ENCODE measurements at regions not wholly inside any gene's neighbourhood (a gene's known extent, or its start where the extent isn't known, plus 50 kb on each side); places are given as distances from the start of the nearest gene placed in this dataset.

DNA sequence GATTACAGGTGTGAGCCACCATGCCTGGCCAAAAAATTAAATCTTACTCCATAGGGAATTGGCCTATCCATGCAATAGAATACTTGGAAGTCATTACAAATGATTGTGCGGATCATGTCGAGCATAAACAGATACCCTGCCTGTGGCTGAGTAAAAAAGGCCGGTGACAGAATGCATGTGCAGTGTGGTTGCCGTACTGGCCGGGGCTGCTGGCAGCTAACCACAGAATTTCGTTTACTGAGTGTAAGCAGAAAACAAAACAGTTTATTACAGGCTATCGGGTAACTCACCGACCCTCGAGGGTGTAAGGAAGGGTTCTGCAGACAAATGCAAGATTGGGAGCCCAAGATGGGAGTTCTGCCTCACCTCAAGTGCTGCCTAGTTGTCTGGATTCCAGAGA lies 127.7 kb downstream of the ZIC5 start:
- H3K9me3 Mint-ChIP-seq (ENCODE audit: low read depth), result no peaks in the 10 kb centered on the region
- no peaks in the 10 kb centered on the region for H3K36me3 Mint-ChIP-seq (ENCODE audit: low read depth)
- TF ChIP-seq, protein P1, sequence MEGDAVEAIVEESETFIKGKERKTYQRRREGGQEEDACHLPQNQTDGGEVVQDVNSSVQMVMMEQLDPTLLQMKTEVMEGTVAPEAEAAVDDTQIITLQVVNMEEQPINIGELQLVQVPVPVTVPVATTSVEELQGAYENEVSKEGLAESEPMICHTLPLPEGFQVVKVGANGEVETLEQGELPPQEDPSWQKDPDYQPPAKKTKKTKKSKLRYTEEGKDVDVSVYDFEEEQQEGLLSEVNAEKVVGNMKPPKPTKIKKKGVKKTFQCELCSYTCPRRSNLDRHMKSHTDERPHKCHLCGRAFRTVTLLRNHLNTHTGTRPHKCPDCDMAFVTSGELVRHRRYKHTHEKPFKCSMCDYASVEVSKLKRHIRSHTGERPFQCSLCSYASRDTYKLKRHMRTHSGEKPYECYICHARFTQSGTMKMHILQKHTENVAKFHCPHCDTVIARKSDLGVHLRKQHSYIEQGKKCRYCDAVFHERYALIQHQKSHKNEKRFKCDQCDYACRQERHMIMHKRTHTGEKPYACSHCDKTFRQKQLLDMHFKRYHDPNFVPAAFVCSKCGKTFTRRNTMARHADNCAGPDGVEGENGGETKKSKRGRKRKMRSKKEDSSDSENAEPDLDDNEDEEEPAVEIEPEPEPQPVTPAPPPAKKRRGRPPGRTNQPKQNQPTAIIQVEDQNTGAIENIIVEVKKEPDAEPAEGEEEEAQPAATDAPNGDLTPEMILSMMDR (IDR thresholded peaks at IDR 0.05), result no peak
- H3K27ac Mint-ChIP-seq (ENCODE audit: unreplicated experiment), result no peak overlapping the region
- no peak overlapping the region for H3K4me3 Mint-ChIP-seq (ENCODE audit: unreplicated experiment)
- no peak for DNase-seq (ENCODE audit: low spot score)
- H3K4me1 Mint-ChIP-seq (ENCODE audit: low read depth), result peaks cover 9% of the 10 kb centered on the region
- peaks cover 5% of the 10 kb centered on the region for H3K27me3 Mint-ChIP-seq (ENCODE audit: low read depth)

DNA sequence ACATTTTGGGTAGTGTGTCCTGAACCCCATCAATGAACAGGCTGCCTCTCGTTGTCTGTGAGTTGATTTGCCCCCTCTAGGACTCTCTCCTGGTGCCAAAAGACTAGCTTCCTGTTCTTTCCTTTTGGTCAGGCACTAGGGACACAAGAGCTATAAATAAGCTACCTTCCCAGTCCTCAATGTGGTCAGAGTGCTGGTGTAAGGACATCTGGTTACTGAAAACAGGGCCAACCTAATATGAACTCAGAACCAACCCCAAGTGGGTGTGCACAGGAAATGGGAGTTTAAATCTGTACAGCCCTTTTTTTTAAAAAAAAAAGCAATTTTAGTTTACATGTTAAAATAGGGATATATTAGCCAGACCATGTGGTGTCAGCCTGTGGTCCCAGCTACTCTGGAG lies 129.2 kb downstream of the ZIC5 start:
- TF ChIP-seq, protein P1 (IDR thresholded peaks at IDR 0.05), result no peak
- no peaks in the 10 kb centered on the region for H3K36me3 Mint-ChIP-seq (ENCODE audit: low read depth)
- no peak overlapping the region for H3K27ac Mint-ChIP-seq (ENCODE audit: unreplicated experiment)
- H3K27me3 Mint-ChIP-seq (ENCODE audit: low read depth), result peaks cover 2% of the 10 kb centered on the region
- H3K4me3 Mint-ChIP-seq (ENCODE audit: unreplicated experiment), result no peak overlapping the region
- peaks cover 9% of the 10 kb centered on the region for H3K4me1 Mint-ChIP-seq (ENCODE audit: low read depth)
- DNase-seq (ENCODE audit: low spot score), result no peak
- no peaks in the 10 kb centered on the region for H3K9me3 Mint-ChIP-seq (ENCODE audit: low read depth)

DNA sequence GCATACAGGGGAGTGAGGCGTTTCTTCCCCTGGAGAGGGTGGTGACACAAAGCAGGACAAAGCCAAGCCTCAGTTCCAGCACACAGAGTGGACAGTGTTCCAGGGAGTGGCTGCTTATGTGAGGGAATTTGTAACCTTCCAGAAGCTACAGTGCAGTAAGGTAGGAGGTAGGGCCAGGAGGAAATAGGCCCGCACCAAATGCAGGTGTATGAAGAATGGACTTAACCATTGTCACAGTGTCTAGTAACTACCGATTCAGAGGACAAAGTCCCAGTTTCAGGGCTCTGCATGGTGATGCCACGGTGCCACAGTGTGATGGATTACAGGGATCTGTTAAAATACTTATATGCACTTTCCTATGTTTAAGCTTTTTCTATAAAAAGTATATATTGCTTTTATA lies 135.3 kb downstream of the ZIC5 start:
- no peaks in the 10 kb centered on the region for H3K36me3 Mint-ChIP-seq (ENCODE audit: low read depth)
- H3K4me3 Mint-ChIP-seq (ENCODE audit: unreplicated experiment), result no peak overlapping the region
- TF ChIP-seq, protein P1 (IDR thresholded peaks at IDR 0.05), result no peak
- H3K4me1 Mint-ChIP-seq (ENCODE audit: low read depth), result peaks cover 6% of the 10 kb centered on the region
- peaks cover 2% of the 10 kb centered on the region for H3K27me3 Mint-ChIP-seq (ENCODE audit: low read depth)
- no peak for DNase-seq (ENCODE audit: low spot score)
- no peaks in the 10 kb centered on the region for H3K9me3 Mint-ChIP-seq (ENCODE audit: low read depth)
- H3K27ac Mint-ChIP-seq (ENCODE audit: unreplicated experiment), result no peak overlapping the region

DNA sequence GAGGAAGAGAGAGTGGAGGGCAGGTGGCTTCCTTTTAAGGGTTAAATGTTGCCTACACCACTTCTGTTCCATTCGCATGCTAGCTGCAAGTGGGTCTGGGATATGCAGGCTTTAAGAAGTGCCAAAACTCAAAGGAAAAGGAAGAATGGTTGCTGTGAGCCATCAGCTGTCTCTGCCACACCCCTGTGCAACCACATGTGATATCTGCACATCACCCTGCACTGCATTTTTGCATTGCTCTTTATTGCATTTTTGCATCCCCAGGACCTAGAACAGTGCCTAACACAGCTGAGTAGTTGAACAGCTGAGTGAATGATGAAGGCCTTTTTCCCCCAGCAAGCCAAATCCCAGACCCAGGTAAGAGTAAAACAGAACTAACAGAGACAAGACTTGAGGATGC lies 136.1 kb downstream of the ZIC5 start:
- TF ChIP-seq, protein P1 (IDR thresholded peaks at IDR 0.05), result no peak
- no peaks in the 10 kb centered on the region for H3K9me3 Mint-ChIP-seq (ENCODE audit: low read depth)
- no peak overlapping the region for H3K27ac Mint-ChIP-seq (ENCODE audit: unreplicated experiment)
- no peak for DNase-seq (ENCODE audit: low spot score)
- no peaks in the 10 kb centered on the region for H3K36me3 Mint-ChIP-seq (ENCODE audit: low read depth)
- H3K27me3 Mint-ChIP-seq (ENCODE audit: low read depth), result peaks cover 2% of the 10 kb centered on the region
- H3K4me1 Mint-ChIP-seq (ENCODE audit: low read depth), result no peaks in the 10 kb centered on the region
- H3K4me3 Mint-ChIP-seq (ENCODE audit: unreplicated experiment), result no peak overlapping the region

DNA sequence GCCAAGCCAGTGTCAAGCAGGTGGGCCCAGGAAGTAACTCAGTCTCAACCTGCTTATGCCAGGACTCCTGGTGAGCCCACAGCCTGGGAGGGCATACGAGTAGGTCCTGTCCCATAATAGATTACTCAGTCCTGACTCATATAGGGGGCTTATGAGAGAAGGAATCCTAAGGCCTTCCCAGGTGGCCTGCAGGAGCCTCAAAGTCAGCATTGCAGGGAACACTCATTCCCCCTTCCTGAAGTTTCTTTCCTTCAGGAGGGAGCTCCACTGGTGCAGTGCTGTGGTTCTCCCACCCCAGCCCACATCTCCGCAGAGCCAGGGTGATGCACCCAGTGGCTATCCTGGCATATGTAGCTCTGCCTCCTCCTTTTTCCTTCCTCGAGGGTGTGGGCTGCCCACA lies 137.3 kb downstream of the ZIC5 start:
- Mint-ChIP-seq H3K27ac (ENCODE audit: unreplicated experiment) (no peak overlapping the region), H3K27me3 (ENCODE audit: low read depth) (peaks cover 4% of the 10 kb centered on the region), H3K4me3 (ENCODE audit: unreplicated experiment) (no peak overlapping the region), H3K9me3 (ENCODE audit: low read depth) (no peaks in the 10 kb centered on the region), H3K36me3 (ENCODE audit: low read depth) (no peaks in the 10 kb centered on the region), H3K4me1 (ENCODE audit: low read depth) (no peaks in the 10 kb centered on the region)
- no peak for DNase-seq (ENCODE audit: low spot score)
- TF ChIP-seq, protein P1 (IDR thresholded peaks at IDR 0.05), result no peak
